ENCODE measurements at regions not wholly inside any gene's neighbourhood (a gene's known extent, or its start where the extent isn't known, plus 50 kb on each side); places are given as distances from the start of the nearest gene placed in this dataset.
"Not testable (repeated sequence)": the region's sequence is repeated elsewhere in the genome, so short reads cannot be mapped to it uniquely, and the experiment has no call there.

- DNase-seq: no peak
These were observed 192.2 kb upstream of the AKR1E2 start for GRCh38 chr10:4633776-4634175.

- no peak for DNase-seq
These were observed 192.8 kb upstream of the AKR1E2 start for GRCh38 chr10:4633186-4633585.

- DNase-seq: no peak
These were observed 193.2 kb upstream of the AKR1E2 start for GRCh38 chr10:4632757-4633156.

- no peak for DNase-seq
These were observed 199.1 kb upstream of the AKR1E2 start for GRCh38 chr10:4626919-4627318.

GRCh38 chr10:4623757-4624420 lies 202.1 kb upstream of the AKR1E2 start:
- no peak for DNase-seq

GRCh38 chr10:4623200-4623599 lies 202.8 kb upstream of the AKR1E2 start:
- DNase-seq: no peak

- DNase-seq: no peak
These were observed 203.6 kb upstream of the AKR1E2 start for GRCh38 chr10:4622384-4622783.

GRCh38 chr10:4617589-4617988 lies 208.4 kb upstream of the AKR1E2 start:
- DNase-seq: no peak

GRCh38 chr10:4615042-4615441 lies 211.0 kb upstream of the AKR1E2 start:
- DNase-seq: no peak

GRCh38 chr10:4609251-4609650 lies 216.8 kb upstream of the AKR1E2 start:
- no peak for DNase-seq

GRCh38 chr10:4607681-4608080 lies 218.3 kb upstream of the AKR1E2 start:
- DNase-seq: no peak

GRCh38 chr10:4606856-4607636 lies 219.0 kb upstream of the AKR1E2 start:
- no peak for DNase-seq

- no peak for DNase-seq
These were observed 223.1 kb upstream of the AKR1E2 start for GRCh38 chr10:4602764-4603491.

- DNase-seq: no peak
These were observed 226.5 kb upstream of the AKR1E2 start for GRCh38 chr10:4599471-4599870.

GRCh38 chr10:4597898-4598297 lies 228.1 kb upstream of the AKR1E2 start:
- DNase-seq: not testable (repeated sequence)

- DNase-seq: no peak
These were observed 229.1 kb upstream of the AKR1E2 start for GRCh38 chr10:4596951-4597350.

- no peak for DNase-seq
These were observed 230.2 kb upstream of the AKR1E2 start for GRCh38 chr10:4595719-4596319.

GRCh38 chr10:4590807-4591206 lies 235.2 kb upstream of the AKR1E2 start:
- DNase-seq: no peak

GRCh38 chr10:4588824-4589223 lies 237.2 kb upstream of the AKR1E2 start:
- no peak for DNase-seq

- DNase-seq: no peak
These were observed 238.5 kb upstream of the AKR1E2 start for GRCh38 chr10:4587466-4587865.

GRCh38 chr10:4586776-4587175 lies 239.2 kb upstream of the AKR1E2 start:
- DNase-seq: no peak

- no peak for DNase-seq
These were observed 244.1 kb upstream of the AKR1E2 start for GRCh38 chr10:4581929-4582328.

GRCh38 chr10:4579844-4580243 lies 246.2 kb upstream of the AKR1E2 start:
- DNase-seq: no peak
